B cell (primary cell): ENCODE measurements at regions not wholly inside any gene's neighbourhood (a gene's known extent, or its start where the extent isn't known, plus 50 kb on each side); places are given as distances from the start of the nearest gene placed in this dataset.

Experiments used
- ATAC-seq: fragments of 200-7000 bp; cut with Tn5 transposase; one replicate; pipeline ENCODE4 v1.10.0; 2021; ENCODE audit warnings: low read depth, mild to moderate bottlenecking, moderate number of reproducible peaks, moderate library complexity
- CTCF ChIA-PET: fragments of 350-600 bp; sonication (Branson Sonifier 250); formaldehyde crosslinking; loops from one replicate; lab custom pipeline; 2021; ENCODE audit warnings: antibody characterized with exemption, inconsistent platforms; lab: Charles Lee
- POLR2A ChIA-PET: fragments of 350-600 bp; sonication (Branson Sonifier 250); formaldehyde crosslinking; loops from one replicate; lab custom pipeline; 2021; ENCODE audit warnings: antibody characterized with exemption; lab: Charles Lee
- DNase-seq: peaks from one replicate; pipeline ENCODE4 v3.0.0; 2013
- H2AFZ ChIP-seq: 2 replicates; pipeline ENCODE4 v1.6.1; 2012; ENCODE audit warnings: mild to moderate bottlenecking, low read depth, low read length; ENCODE audit not compliant: insufficient read depth, poor library complexity, severe bottlenecking
- H3K27ac ChIP-seq, 2 donors: 1 replicate in 1 of 2; 2 replicates in 1 of 2; pipeline ENCODE4 v1.5.1; 2012 to 2013; ENCODE audit warnings: low read length in 2 of 2, mild to moderate bottlenecking in 2 of 2, moderate library complexity in 1 of 2
- H3K27me3 ChIP-seq, 4 experiments: fragments of 200-600 bp in 1 of 4; sonication (generic) in 1 of 4; replicated peaks in 1 of 4; 1 replicate in 2 of 4; 2 replicates in 2 of 4; pipeline versions ENCODE4 v1.6.1 to v1.7.0; 2013 to 2016; ENCODE audit warnings: low read length in 3 of 4, mild to moderate bottlenecking in 2 of 4, mixed read lengths in 1 of 4, moderate library complexity in 1 of 4; ENCODE audit not compliant: insufficient read depth in 4 of 4, control insufficient read depth in 3 of 4; ENCODE audit errors: control extremely low read depth in 1 of 4
- H3K36me3 ChIP-seq, 2 experiments: replicated peaks in 1 of 2; 1 replicate in 1 of 2; 2 replicates in 1 of 2; pipeline versions ENCODE4 v1.6.1 to v1.7.1; 2013; ENCODE audit warnings: low read length in 1 of 2; ENCODE audit not compliant: insufficient read depth in 2 of 2, control insufficient read depth in 1 of 2; ENCODE audit errors: control extremely low read depth in 1 of 2, extremely low read depth in 1 of 2
- H3K4me1 ChIP-seq, 2 donors: fragments of 200-600 bp in 1 of 2; sonication (generic) in 1 of 2; 1 replicate in 1 of 2; 2 replicates in 1 of 2; pipeline versions ENCODE4 v1.5.1 to v1.6.1; 2013 to 2017; ENCODE audit warnings: low read length in 2 of 2; ENCODE audit not compliant: control insufficient read depth in 2 of 2, insufficient read depth in 2 of 2
- H3K4me2 ChIP-seq: replicated peaks from 2 replicates; pipeline ENCODE3; 2012; ENCODE audit warnings: mild to moderate bottlenecking, low read depth, low read length; ENCODE audit not compliant: poor library complexity, severe bottlenecking
- H3K4me3 ChIP-seq, 5 experiments: fragments of 200-600 bp in 1 of 5; sonication (generic) in 1 of 5; 1 replicate in 3 of 5; 2 replicates in 2 of 5; pipeline versions ENCODE4 v1.5.1 to v1.7.0; 2011 to 2016; ENCODE audit warnings: low read length in 4 of 5, mild to moderate bottlenecking in 4 of 5, low read depth in 2 of 5, control low read depth in 1 of 5, moderate library complexity in 1 of 5; ENCODE audit not compliant: insufficient read depth in 1 of 5; ENCODE audit errors: control extremely low read depth in 1 of 5, extremely low read depth in 1 of 5
- H3K79me2 ChIP-seq: fragments of 200-600 bp; sonication (generic); one replicate; pipeline ENCODE4 v1.6.0; 2016; ENCODE audit warnings: low read length; ENCODE audit not compliant: control insufficient read depth, insufficient read depth
- H3K9ac ChIP-seq: fragments of 200-600 bp; sonication (generic); 2 replicates; pipeline ENCODE4 v1.6.1; 2017; ENCODE audit warnings: mild to moderate bottlenecking, low read length, moderate library complexity
- H3K9me3 ChIP-seq, 3 donors: one replicate each; pipeline versions ENCODE4 v1.6.1 to v1.7.1; 2013; ENCODE audit warnings: low read length in 2 of 3; ENCODE audit not compliant: control insufficient read depth in 2 of 3, insufficient read depth in 1 of 3; ENCODE audit errors: control extremely low read depth in 1 of 3
- H4K20me1 ChIP-seq: 2 replicates; pipeline ENCODE4 v1.6.0; 2012; ENCODE audit warnings: mild to moderate bottlenecking, low read length; ENCODE audit not compliant: insufficient read depth, control insufficient read depth, poor library complexity, severe bottlenecking
- H3K27ac Mint-ChIP-seq: one replicate; pipeline ENCODE4 v1.8.0; 2021; ENCODE audit warnings: mixed read lengths
- H3K27me3 Mint-ChIP-seq: one replicate; pipeline ENCODE4 v1.8.0; 2021; ENCODE audit warnings: mixed read lengths
- H3K4me1 Mint-ChIP-seq: one replicate; pipeline ENCODE4 v1.8.0; 2021; ENCODE audit warnings: mixed read lengths
- H3K4me3 Mint-ChIP-seq: one replicate; pipeline ENCODE4 v1.8.0; 2021; ENCODE audit warnings: mixed read lengths
- H3K9me3 Mint-ChIP-seq: one replicate; pipeline ENCODE4 v1.8.0; 2022; ENCODE audit warnings: mixed read lengths; ENCODE audit not compliant: insufficient read depth
- EZH2 ChIP-seq: IDR thresholded peaks from 2 replicates; pipeline ENCODE4 v1.6.1; 2012; ENCODE audit warnings: borderline replicate concordance, low read depth, mild to moderate bottlenecking, moderate library complexity, low read length; ENCODE audit not compliant: insufficient read depth, poor library complexity, severe bottlenecking
- WGBS: methylation state at CpG from one replicate; pipeline ENCODE4 v1.1.5; 2013; ENCODE audit warnings: missing lambda C conversion rate; ENCODE audit not compliant: insufficient coverage; 5-methylcytosine and 5-hydroxymethylcytosine counted together
- intact Hi-C: fragments of 100-400 bp; cut with micrococcal nuclease; formaldehyde crosslinking; loops from one replicate; pipeline ENCODE4 v1.10.0; 2022
- TF ChIP-seq, protein P1 (sequence below): fragments of 200-600 bp; IDR thresholded peaks from one replicate; pipeline ENCODE4 v1.8.0; 2022; ENCODE audit warnings: antibody characterized with exemption, mild to moderate bottlenecking

DNA sequence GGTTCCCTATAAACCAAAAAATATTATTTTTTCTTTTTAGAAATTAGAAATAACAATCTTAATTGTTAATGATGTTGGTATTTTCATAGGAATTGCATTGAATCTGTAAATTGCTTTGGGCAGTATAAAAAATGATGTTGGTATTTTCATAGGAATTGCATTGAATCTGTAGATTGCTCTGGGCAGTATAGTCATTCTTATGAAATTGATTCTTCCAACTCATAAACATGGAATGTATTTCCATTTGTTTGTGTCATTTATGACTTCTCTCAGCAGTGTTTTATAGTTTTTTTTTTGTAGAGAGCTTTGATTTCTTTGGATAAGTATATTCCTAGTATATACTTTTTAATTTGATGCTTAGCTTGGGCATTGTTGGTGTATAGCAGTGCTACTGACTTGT is 82.0 kb upstream of the NT5C1B start:
- Mint-ChIP-seq H3K27ac (no peak overlapping the region), H3K27me3 (no peaks in the 10 kb centered on the region), H3K9me3 (peaks cover 12% of the 10 kb centered on the region), H3K4me1 (no peaks in the 10 kb centered on the region), H3K4me3 (no peak overlapping the region)
- Histone ChIP-seq H3K27me3 (no peaks in the 10 kb centered on the region), H3K4me2 (no peak overlapping the region), H3K4me1 (no peaks in the 10 kb centered on the region), H3K9ac (no peak overlapping the region), H3K27ac (no peak overlapping the region), H3K9me3 (peaks cover 0 to 11% (median 0%) of the 10 kb centered on the region in 3 donors), H2AFZ (no peak overlapping the region), H3K36me3 (no peaks in the 10 kb centered on the region), H3K79me2 (no peaks in the 10 kb centered on the region), H4K20me1 (no peaks in the 10 kb centered on the region), H3K4me3 (no peak overlapping the region)
- ChIA-PET CTCF (no interaction called here), POLR2A (no interaction called here)
- ATAC-seq (no peak), DNase-seq (no peak)
- intact Hi-C loops = no loop called here
- no peak for TF ChIP-seq EZH2
- TF ChIP-seq, protein P1, sequence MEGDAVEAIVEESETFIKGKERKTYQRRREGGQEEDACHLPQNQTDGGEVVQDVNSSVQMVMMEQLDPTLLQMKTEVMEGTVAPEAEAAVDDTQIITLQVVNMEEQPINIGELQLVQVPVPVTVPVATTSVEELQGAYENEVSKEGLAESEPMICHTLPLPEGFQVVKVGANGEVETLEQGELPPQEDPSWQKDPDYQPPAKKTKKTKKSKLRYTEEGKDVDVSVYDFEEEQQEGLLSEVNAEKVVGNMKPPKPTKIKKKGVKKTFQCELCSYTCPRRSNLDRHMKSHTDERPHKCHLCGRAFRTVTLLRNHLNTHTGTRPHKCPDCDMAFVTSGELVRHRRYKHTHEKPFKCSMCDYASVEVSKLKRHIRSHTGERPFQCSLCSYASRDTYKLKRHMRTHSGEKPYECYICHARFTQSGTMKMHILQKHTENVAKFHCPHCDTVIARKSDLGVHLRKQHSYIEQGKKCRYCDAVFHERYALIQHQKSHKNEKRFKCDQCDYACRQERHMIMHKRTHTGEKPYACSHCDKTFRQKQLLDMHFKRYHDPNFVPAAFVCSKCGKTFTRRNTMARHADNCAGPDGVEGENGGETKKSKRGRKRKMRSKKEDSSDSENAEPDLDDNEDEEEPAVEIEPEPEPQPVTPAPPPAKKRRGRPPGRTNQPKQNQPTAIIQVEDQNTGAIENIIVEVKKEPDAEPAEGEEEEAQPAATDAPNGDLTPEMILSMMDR = no peak

DNA sequence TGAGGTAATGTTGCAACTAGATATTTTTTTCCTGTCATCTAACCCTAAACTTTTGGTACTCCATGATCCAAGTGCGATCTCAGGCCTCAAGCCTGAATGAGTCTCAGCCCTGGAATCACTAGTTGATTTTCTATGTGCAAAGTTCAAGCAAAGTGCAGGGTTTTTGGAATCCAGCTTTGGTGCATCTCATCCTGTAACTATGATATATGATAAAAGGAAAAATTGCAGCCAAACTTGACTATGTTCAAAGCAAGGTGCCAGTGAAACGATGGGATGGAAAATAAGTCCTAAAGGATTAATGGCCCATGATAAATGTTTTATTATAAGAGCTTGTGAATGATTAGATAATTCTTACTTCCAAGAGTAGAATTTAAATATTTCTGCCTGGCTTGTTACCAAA is 78.9 kb upstream of the NT5C1B start:
- ATAC-seq (no peak), DNase-seq (no peak)
- H4K20me1 ChIP-seq = no peaks in the 10 kb centered on the region
- H3K4me1 ChIP-seq = no peaks in the 10 kb centered on the region
- no peak overlapping the region for H3K4me3 ChIP-seq
- no peak for TF ChIP-seq EZH2
- TF ChIP-seq, protein P1 = no peak
- intact Hi-C loops = no loop called here
- Mint-ChIP-seq H3K9me3 (peaks cover 5% of the 10 kb centered on the region), H3K27me3 (no peaks in the 10 kb centered on the region), H3K27ac (no peak overlapping the region), H3K4me3 (no peak overlapping the region), H3K4me1 (no peaks in the 10 kb centered on the region)
- no peak overlapping the region for H3K9ac ChIP-seq
- ChIA-PET CTCF (no interaction called here), POLR2A (no interaction called here)
- no peaks in the 10 kb centered on the region for H3K27me3 ChIP-seq
- H3K4me2 ChIP-seq = no peak overlapping the region
- H3K79me2 ChIP-seq = no peaks in the 10 kb centered on the region
- H3K36me3 ChIP-seq = no peaks in the 10 kb centered on the region
- 83% methylated on average over 1 of the region's 2 CpGs for WGBS
- H3K9me3 ChIP-seq = no peaks in the 10 kb centered on the region
- H2AFZ ChIP-seq = no peak overlapping the region
- no peak overlapping the region for H3K27ac ChIP-seq
